Panc1 (cell line): ENCODE measurements at regions not wholly inside any gene's neighbourhood (a gene's known extent, or its start where the extent isn't known, plus 50 kb on each side); places are given as distances from the start of the nearest gene placed in this dataset.

ENCODE experiments used
- ATAC-seq: fragments of 200-7000 bp; cut with Tn5 transposase; 2 replicates; pipeline ENCODE4 v1.9.1; 2020; ENCODE audit warnings: mild to moderate bottlenecking, moderate library complexity
- BruUV-seq: library from RNA; stranded (reverse); fragments of 400-500 nt; replicated peaks from 2 replicates; lab custom pipeline; 2021; lab: Mats Ljungman, UMichigan
- CTCF ChIA-PET: fragments of 300-600 bp; sonication (Branson Sonifier 250); formaldehyde crosslinking; loops from one replicate; lab custom pipeline; 2022; ENCODE audit warnings: antibody characterized with exemption; lab: Charles Lee
- POLR2A ChIA-PET: fragments of 300-600 bp; sonication (Branson Sonifier 250); formaldehyde crosslinking; loops from one replicate; lab custom pipeline; 2022; ENCODE audit warnings: antibody characterized with exemption; lab: Charles Lee
- DNase-seq: peaks from one replicate; pipeline ENCODE4 v3.0.0-alpha.2; 2010; ENCODE audit warnings: low read depth, low spot score
- H3K27ac ChIP-seq: 2 replicates; pipeline ENCODE4 v1.5.1; 2011; ENCODE audit warnings: mild to moderate bottlenecking, low read length, inconsistent platforms
- H3K27me3 ChIP-seq: fragments of 200-500 bp; sonication (Bioruptor generic); 2 replicates; pipeline ENCODE4 v1.6.0; 2014; ENCODE audit warnings: low read length, inconsistent platforms; ENCODE audit not compliant: control insufficient read depth, insufficient read depth
- H3K36me3 ChIP-seq: fragments of 200-500 bp; sonication (Bioruptor generic); 2 replicates; pipeline ENCODE4 v1.5.1; 2014; ENCODE audit warnings: inconsistent platforms, mild to moderate bottlenecking, low read length, moderate library complexity; ENCODE audit not compliant: control insufficient read depth, insufficient read depth
- H3K4me1 ChIP-seq: 2 replicates; pipeline ENCODE4 v1.5.1; 2011; ENCODE audit warnings: inconsistent platforms, mild to moderate bottlenecking, low read length, moderate library complexity; ENCODE audit not compliant: control insufficient read depth, insufficient read depth
- H3K4me3 ChIP-seq, 2 experiments: 2 replicates each; pipeline ENCODE4 v1.5.1; 2011 to 2012; ENCODE audit warnings: low read depth in 2 of 2, low read length in 2 of 2, mild to moderate bottlenecking in 2 of 2, inconsistent platforms in 1 of 2, moderate library complexity in 1 of 2
- H3K9me3 ChIP-seq: fragments of 200-500 bp; sonication (Bioruptor generic); 2 replicates; pipeline ENCODE4 v1.5.1; 2014; ENCODE audit warnings: low read depth, mild to moderate bottlenecking, inconsistent platforms, low read length, moderate library complexity; ENCODE audit not compliant: control insufficient read depth, insufficient read depth
- CTCF ChIP-seq: fragments of 450-650 bp; IDR thresholded peaks from 2 replicates; pipeline ENCODE4 v1.5.1; 2017; ENCODE audit warnings: mild to moderate bottlenecking
- POLR2AphosphoS5 ChIP-seq: IDR thresholded peaks from 2 replicates; pipeline ENCODE4 v1.6.1; 2012; ENCODE audit warnings: mild to moderate bottlenecking, low read depth, low read length, moderate library complexity
- REST ChIP-seq, 2 experiments: IDR thresholded peaks; 2 replicates each; pipeline ENCODE4 v1.6.1; 2011 to 2012; ENCODE audit warnings: low read depth in 2 of 2, control low read depth in 1 of 2, low read length in 1 of 2, mild to moderate bottlenecking in 1 of 2, moderate library complexity in 1 of 2; ENCODE audit not compliant: insufficient read depth in 1 of 2
- SIN3A ChIP-seq: IDR thresholded peaks from 2 replicates; pipeline ENCODE4 v1.6.1; 2012; ENCODE audit warnings: low read depth, mild to moderate bottlenecking, low read length, moderate library complexity, borderline replicate concordance; ENCODE audit not compliant: insufficient read depth
- TCF7L2 ChIP-seq: IDR thresholded peaks from 2 replicates; pipeline ENCODE4 v1.6.1; 2011; ENCODE audit warnings: mild to moderate bottlenecking, low read depth, low read length, inconsistent platforms
- in situ Hi-C: cut with HindIII; loops from 2 replicates; pipeline ENCODE4 v1.10.0; 2016; ENCODE audit warnings: low sequenced_read_pairs, low pct_unique_long_range_greater_than_20kb
- intact Hi-C: fragments of 100-400 bp; cut with micrococcal nuclease; formaldehyde crosslinking; loops from one replicate; pipeline ENCODE4 v1.10.0; 2022; ENCODE audit not compliant: unreplicated experiment

- Histone ChIP-seq H3K27me3 (no peaks in the 10 kb centered on the region), H3K36me3 (no peaks in the 10 kb centered on the region), H3K4me3 (no peak overlapping the region), H3K4me1 (no peaks in the 10 kb centered on the region), H3K9me3 (peaks cover 9% of the 10 kb centered on the region; the same call in 1 of the 2 replicates), H3K27ac (no peak overlapping the region)
- in situ Hi-C loops, result no loop called here
- ChIA-PET POLR2A (interaction anchor here (0.6 kb wide), 1 partner anchor 28 kb away, joined by 4 read pairs; no protein-coding TSS in a partner anchor), CTCF (no interaction called here)
- TF ChIP-seq REST (IDR thresholded peaks at IDR 0.05; ENCODE audit: insufficient read depth in 1 of 2, low read depth in 2 of 2, low read length in 1 of 2), result no peak
- no peak for TF ChIP-seq POLR2AphosphoS5
- no peak for TF ChIP-seq TCF7L2
- no peak for TF ChIP-seq CTCF
- no peak for TF ChIP-seq SIN3A
- DNase-seq, result no peak
- BruUV-seq, result no TSS peak
- ATAC-seq, result no peak
- intact Hi-C loops, result no loop called here
Observed at GRCh38 chr15:75148280-75148679, 53.4 kb upstream of the C15orf39 start.

GRCh38 chr15:75149867-75150709 lies 51.6 kb upstream of the C15orf39 start:
- Histone ChIP-seq H3K4me3 (no peak overlapping the region), H3K9me3 (no peaks in the 10 kb centered on the region), H3K27ac (no peak overlapping the region), H3K4me1 (no peaks in the 10 kb centered on the region), H3K27me3 (no peaks in the 10 kb centered on the region), H3K36me3 (no peaks in the 10 kb centered on the region)
- TF ChIP-seq CTCF (no peak), TCF7L2 (no peak), POLR2AphosphoS5 (no peak), SIN3A (no peak), REST (IDR thresholded peaks at IDR 0.05; ENCODE audit: insufficient read depth in 1 of 2, low read depth in 2 of 2, low read length in 1 of 2) (no peak)
- ChIA-PET POLR2A (no interaction called here), CTCF (no interaction called here)
- intact Hi-C loops, result no loop called here
- DNase-seq (peak; percentile 20), ATAC-seq (peak; percentile 12; the same call in 1 of the 2 replicates)
- BruUV-seq, result no TSS peak
- in situ Hi-C loops, result no loop called here
